GM12874 (cell line): ENCODE measurements at regions not wholly inside any gene's neighbourhood (a gene's known extent, or its start where the extent isn't known, plus 50 kb on each side); places are given as distances from the start of the nearest gene placed in this dataset.

Experiments
- CTCF ChIP-seq: IDR thresholded peaks from 2 replicates; pipeline ENCODE4 v1.5.1; 2011; ENCODE audit warnings: low read depth, mild to moderate bottlenecking, control low read depth, low read length, moderate library complexity; ENCODE audit not compliant: insufficient read depth

- no peak for TF ChIP-seq CTCF
Observed at GRCh38 chr4:11512871-11513270, 84.2 kb upstream of the HS3ST1 start.

GRCh38 chr4:11511321-11511720, 82.6 kb upstream of the HS3ST1 start:
- TF ChIP-seq CTCF, result no peak

- no peak for TF ChIP-seq CTCF
Observed at GRCh38 chr4:11507920-11508319, 79.2 kb upstream of the HS3ST1 start.

GRCh38 chr4:11506194-11506593, 77.5 kb upstream of the HS3ST1 start:
- TF ChIP-seq CTCF, result no peak

GRCh38 chr4:11505221-11505971, 76.7 kb upstream of the HS3ST1 start:
- no peak for TF ChIP-seq CTCF

GRCh38 chr4:11503166-11503565, 74.5 kb upstream of the HS3ST1 start:
- no peak for TF ChIP-seq CTCF

GRCh38 chr4:11497972-11498371, 69.3 kb upstream of the HS3ST1 start:
- TF ChIP-seq CTCF, result no peak
